SK-N-SH (cell line): ENCODE measurements at regions not wholly inside any gene's neighbourhood (a gene's known extent, or its start where the extent isn't known, plus 50 kb on each side); places are given as distances from the start of the nearest gene placed in this dataset.

Experiments used
- CTCF ChIA-PET: fragments of 300-600, 350-600 bp; formaldehyde crosslinking; extraction: SDS; loops from one replicate; lab custom pipeline; 2021; lab: Yijun Ruan, JAX
- POLR2A ChIA-PET: fragments of 350-600 bp; sonication (Branson Sonifier 250); formaldehyde crosslinking; extraction: SDS; loops from one replicate; lab custom pipeline; 2020; ENCODE audit warnings: antibody characterized with exemption, inconsistent platforms; lab: Yijun Ruan, JAX
- DNase-seq: peaks from one replicate; pipeline ENCODE4 v3.0.0; 2012
- H2AFZ ChIP-seq: fragments of 200-600 bp; sonication (generic); 2 replicates; pipeline ENCODE4 v1.8.1; 2016; ENCODE audit warnings: antibody characterized with exemption, mild to moderate bottlenecking, low read depth
- H3F3A ChIP-seq: fragments of 200-600 bp; sonication (generic); replicated peaks from 2 replicates; pipeline ENCODE3; 2016; ENCODE audit warnings: antibody characterized with exemption, mild to moderate bottlenecking; ENCODE audit not compliant: insufficient read depth
- H3K27ac ChIP-seq, 2 experiments: fragments of 200-500 bp in 1 of 2; fragments of 200-600 bp in 1 of 2; sonication (Bioruptor generic) in 1 of 2; sonication (generic), shearing (Covaris generic) in 1 of 2; 2 replicates each; pipeline versions ENCODE4 v1.5.1 to v1.6.1; 2014 to 2016; ENCODE audit warnings: low read depth in 2 of 2, inconsistent platforms in 1 of 2, low read length in 1 of 2, mild to moderate bottlenecking in 1 of 2, mixed read lengths in 1 of 2
- H3K27me3 ChIP-seq: fragments of 200-600 bp; sonication (generic), shearing (Covaris generic); 2 replicates; pipeline ENCODE4 v1.6.1; 2016; ENCODE audit warnings: mixed run types; ENCODE audit not compliant: insufficient read depth
- H3K36me3 ChIP-seq, 2 experiments: fragments of 200-500 bp in 1 of 2; fragments of 200-600 bp in 1 of 2; sonication (Bioruptor generic) in 1 of 2; sonication (generic) in 1 of 2; replicated peaks in 1 of 2; 2 replicates each; pipeline versions ENCODE3 to v1.5.1; 2014 to 2016; ENCODE audit warnings: low read length in 1 of 2, mild to moderate bottlenecking in 1 of 2; ENCODE audit not compliant: insufficient read depth in 2 of 2, control insufficient read depth in 1 of 2
- H3K4me1 ChIP-seq, 2 experiments: fragments of 200-500 bp in 1 of 2; fragments of 200-600 bp in 1 of 2; sonication (Bioruptor generic) in 1 of 2; sonication (generic), shearing (Covaris generic) in 1 of 2; 2 replicates each; pipeline versions ENCODE4 v1.5.1 to v1.6.1; 2014 to 2016; ENCODE audit warnings: low read depth in 1 of 2, low read length in 1 of 2, mixed run types in 1 of 2; ENCODE audit not compliant: insufficient read depth in 2 of 2, control insufficient read depth in 1 of 2
- H3K4me2 ChIP-seq: fragments of 200-600 bp; sonication (generic), shearing (Covaris generic); 2 replicates; pipeline ENCODE4 v1.6.1; 2017; ENCODE audit warnings: mixed run types
- H3K4me3 ChIP-seq, 2 experiments: fragments of 200-500 bp in 1 of 2; fragments of 200-600 bp in 1 of 2; sonication (Bioruptor generic) in 1 of 2; sonication (generic), shearing (Covaris generic) in 1 of 2; 2 replicates each; pipeline versions ENCODE4 v1.5.1 to v1.8.1; 2014 to 2016; ENCODE audit warnings: low read depth in 2 of 2, inconsistent platforms in 1 of 2, low read length in 1 of 2, mild to moderate bottlenecking in 1 of 2, mixed read lengths in 1 of 2, moderate library complexity in 1 of 2
- H3K79me2 ChIP-seq: fragments of 200-600 bp; sonication (generic); 2 replicates; pipeline ENCODE4 v1.8.1; 2017; ENCODE audit warnings: mild to moderate bottlenecking; ENCODE audit not compliant: insufficient read depth
- H3K9ac ChIP-seq: fragments of 200-600 bp; sonication (generic); 2 replicates; pipeline ENCODE4 v1.6.1; 2017; ENCODE audit warnings: mixed run types
- H3K9me2 ChIP-seq: fragments of 200-600 bp; sonication (generic); 2 replicates; pipeline ENCODE4 v1.6.1; 2017; ENCODE audit warnings: mixed run types
- H3K9me3 ChIP-seq: fragments of 200-600 bp; sonication (generic); 2 replicates; pipeline ENCODE4 v1.6.1; 2017; ENCODE audit warnings: mixed run types, mild to moderate bottlenecking, moderate library complexity
- H4K20me1 ChIP-seq: fragments of 200-600 bp; sonication (generic); 2 replicates; pipeline ENCODE4 v1.6.1; 2017; ENCODE audit warnings: mild to moderate bottlenecking, mixed run types; ENCODE audit not compliant: insufficient read depth
- CTCF ChIP-seq: fragments of 200-600 bp; sonication (generic); IDR thresholded peaks from 2 replicates; pipeline ENCODE4 v1.6.1; 2017; ENCODE audit warnings: antibody characterized with exemption, mild to moderate bottlenecking, moderate library complexity
- ELF1 ChIP-seq: IDR thresholded peaks from 2 replicates; pipeline ENCODE4 v1.4.0; 2012
- FOXJ3 ChIP-seq: sonication (generic); formaldehyde crosslinking; IDR thresholded peaks from 2 replicates; pipeline ENCODE4 v1.5.1; 2020; ENCODE audit warnings: mild to moderate bottlenecking, missing genetic modification reagents
- FOXM1 ChIP-seq: IDR thresholded peaks from 2 replicates; pipeline ENCODE4 v1.4.0; 2012; ENCODE audit warnings: low read depth, mild to moderate bottlenecking
- GABPA ChIP-seq: IDR thresholded peaks from 2 replicates; pipeline ENCODE4 v1.4.0; 2012; ENCODE audit warnings: low read depth, mild to moderate bottlenecking
- IRF3 ChIP-seq: fragments of 150-350 bp; IDR thresholded peaks from 2 replicates; pipeline ENCODE4 v1.6.1; 2016; ENCODE audit warnings: mild to moderate bottlenecking, low read depth, low read length
- JUND ChIP-seq: IDR thresholded peaks from 2 replicates; pipeline ENCODE4 v1.4.0; 2012
- MEF2A ChIP-seq: IDR thresholded peaks from 2 replicates; pipeline ENCODE4 v1.4.0; 2012; ENCODE audit warnings: low read depth, borderline replicate concordance
- MXI1 ChIP-seq: IDR thresholded peaks from 2 replicates; pipeline ENCODE4 v1.6.1; 2012; ENCODE audit warnings: mild to moderate bottlenecking, low read depth, low read length, improper control_type of control experiment
- NFIC ChIP-seq: IDR thresholded peaks from 2 replicates; pipeline ENCODE4 v1.4.0; 2012; ENCODE audit warnings: borderline replicate concordance
- PBX3 ChIP-seq: IDR thresholded peaks from 2 replicates; pipeline ENCODE4; 2012
- POLR2AphosphoS5 ChIP-seq: IDR thresholded peaks from 2 replicates; pipeline ENCODE4 v1.6.1; 2012; ENCODE audit warnings: low read depth, low read length
- RAD21 ChIP-seq: IDR thresholded peaks from 2 replicates; pipeline ENCODE4 v1.6.1; 2012; ENCODE audit warnings: mild to moderate bottlenecking, low read length
- RXRA ChIP-seq: IDR thresholded peaks from 2 replicates; pipeline ENCODE4 v1.4.0; 2012; ENCODE audit warnings: low read depth, mild to moderate bottlenecking, borderline replicate concordance
- SIN3A ChIP-seq: IDR thresholded peaks from 2 replicates; pipeline ENCODE4 v1.6.1; 2012; ENCODE audit warnings: low read depth, mild to moderate bottlenecking, low read length, moderate library complexity, borderline replicate concordance
- USF1 ChIP-seq: IDR thresholded peaks from 2 replicates; pipeline ENCODE4 v1.4.0; 2012; ENCODE audit warnings: low read depth, borderline replicate concordance
- USF2 ChIP-seq: fragments of 150-350 bp; IDR thresholded peaks from 2 replicates; pipeline ENCODE4 v1.6.1; 2017; ENCODE audit warnings: antibody characterized with exemption, low read length, low read depth, borderline replicate concordance
- YY1 ChIP-seq: IDR thresholded peaks from 2 replicates; pipeline ENCODE4 v1.4.0; 2012; ENCODE audit warnings: low read depth, mild to moderate bottlenecking
- WGBS: methylation state at CpG from one replicate; pipeline ENCODE4 v1.1.6; 2017; ENCODE audit warnings: low lambda C conversion rate; 5-methylcytosine and 5-hydroxymethylcytosine counted together

- no peak overlapping the region for H2AFZ ChIP-seq
- no peak overlapping the region for H3K4me3 ChIP-seq
- no peaks in the 10 kb centered on the region for H3K79me2 ChIP-seq
- H3K27ac ChIP-seq, result no peak overlapping the region
- H3K9me3 ChIP-seq, result no peaks in the 10 kb centered on the region
- H3K27me3 ChIP-seq, result no peaks in the 10 kb centered on the region
- no peaks in the 10 kb centered on the region for H4K20me1 ChIP-seq
- H3K9me2 ChIP-seq, result no peaks in the 10 kb centered on the region
- H3K9ac ChIP-seq, result no peak overlapping the region
- ChIA-PET CTCF (interaction anchor here (1.8 kb wide), 1 partner anchor 12 kb away, joined by 4 read pairs; no protein-coding TSS in a partner anchor), POLR2A (interaction anchor here (1.0 kb wide), 1 partner anchor 55 kb away, joined by 3 read pairs; no protein-coding TSS in a partner anchor)
- no peaks in the 10 kb centered on the region for H3K4me1 ChIP-seq
- H3K4me2 ChIP-seq, result no peak overlapping the region
- WGBS, result 22% methylated on average over 3 of the region's 3 CpGs
- no peak for DNase-seq
- TF ChIP-seq RXRA (no peak), IRF3 (no peak), YY1 (no peak), PBX3 (no peak), USF2 (no peak), FOXJ3 (CRISPR knock-in tag) (no peak)
- no peaks in the 10 kb centered on the region for H3K36me3 ChIP-seq
- H3F3A ChIP-seq, result no peaks in the 10 kb centered on the region
Measured at GRCh38 chrX:129247642-129248041, 275.6 kb downstream of the SMARCA1 start.

GRCh38 chrX:129239371-129239770 lies 283.9 kb downstream of the SMARCA1 start:
- no peaks in the 10 kb centered on the region for H3K27me3 ChIP-seq
- 0% methylated on average over 2 of the region's 2 CpGs for WGBS
- no peaks in the 10 kb centered on the region for H3K4me1 ChIP-seq
- no peaks in the 10 kb centered on the region for H4K20me1 ChIP-seq
- no peaks in the 10 kb centered on the region for H3F3A ChIP-seq
- no peaks in the 10 kb centered on the region for H3K9me2 ChIP-seq
- H3K79me2 ChIP-seq, result no peaks in the 10 kb centered on the region
- H3K4me3 ChIP-seq, result no peak overlapping the region
- H3K4me2 ChIP-seq, result no peak overlapping the region; the same call in 1 of the 2 replicates
- no peak overlapping the region for H2AFZ ChIP-seq
- no peak overlapping the region for H3K9ac ChIP-seq
- POLR2A ChIA-PET, result no interaction called here
- TF ChIP-seq USF2 (no peak), MXI1 (no peak), PBX3 (no peak), USF1 (no peak), GABPA (no peak), CTCF (no peak), JUND (no peak), RAD21 (no peak), FOXM1 (no peak), SIN3A (no peak), MEF2A (no peak), YY1 (no peak), ELF1 (no peak), POLR2AphosphoS5 (no peak), NFIC (no peak)
- TF ChIP-seq, all 33 proteins: peak for 0
- H3K27ac ChIP-seq, result peak overlapping the region in 1 of 2 experiments; percentile 29; a peak in 3 of 4 replicates
- no peaks in the 10 kb centered on the region for H3K36me3 ChIP-seq
- DNase-seq, result no peak
- CTCF ChIA-PET, result interaction anchor here (0.7 kb wide), 1 partner anchor 122 kb away, joined by 3 read pairs; no protein-coding TSS in a partner anchor
- H3K9me3 ChIP-seq, result no peaks in the 10 kb centered on the region
